Loucy (cell line): ENCODE measurements at regions not wholly inside any gene's neighbourhood (a gene's known extent, or its start where the extent isn't known, plus 50 kb on each side); places are given as distances from the start of the nearest gene placed in this dataset.

Source experiments
- H2AFZ ChIP-seq: fragments of 200-600 bp; sonication (generic); 2 replicates; pipeline ENCODE4 v1.6.0; 2016; ENCODE audit warnings: antibody characterized with exemption, mild to moderate bottlenecking, low read length, moderate library complexity
- H3F3A ChIP-seq: fragments of 200-600 bp; 2 replicates; pipeline ENCODE4 v1.6.0; 2016; ENCODE audit warnings: antibody characterized with exemption, low read depth, mild to moderate bottlenecking
- H3K27me3 ChIP-seq: fragments of 200-600 bp; sonication (generic); 2 replicates; pipeline ENCODE4 v1.6.1; 2014; ENCODE audit warnings: low read length, mild to moderate bottlenecking; ENCODE audit not compliant: insufficient read depth, poor library complexity, severe bottlenecking
- H3K36me3 ChIP-seq: fragments of 200-600 bp; sonication (generic); 2 replicates; pipeline ENCODE4 v1.6.1; 2016; ENCODE audit warnings: low read length; ENCODE audit not compliant: insufficient read depth
- H3K4me1 ChIP-seq: fragments of 200-600 bp; sonication (generic); 2 replicates; pipeline ENCODE4 v1.5.1; 2014; ENCODE audit warnings: low read length, mild to moderate bottlenecking; ENCODE audit not compliant: insufficient read depth, poor library complexity, severe bottlenecking
- H3K4me2 ChIP-seq: fragments of 200-600 bp; sonication (generic); 2 replicates; pipeline ENCODE4 v1.6.0; 2014; ENCODE audit warnings: antibody characterized with exemption, low read length, low read depth, mild to moderate bottlenecking; ENCODE audit not compliant: poor library complexity, severe bottlenecking
- H3K4me3 ChIP-seq: fragments of 200-600 bp; sonication (generic); 2 replicates; pipeline ENCODE4 v1.5.1; 2014; ENCODE audit warnings: low read length, mild to moderate bottlenecking, mixed read lengths; ENCODE audit not compliant: poor library complexity, severe bottlenecking
- H3K79me2 ChIP-seq: fragments of 200-600 bp; sonication (generic); 2 replicates; pipeline ENCODE4 v1.6.1; 2014; ENCODE audit warnings: low read length; ENCODE audit not compliant: insufficient read depth
- H3K9ac ChIP-seq: fragments of 200-600 bp; sonication (generic); 2 replicates; pipeline ENCODE4 v1.6.0; 2014; ENCODE audit warnings: mild to moderate bottlenecking, low read depth, low read length, moderate library complexity; ENCODE audit not compliant: poor library complexity, severe bottlenecking
- H3K9me2 ChIP-seq: fragments of 200-600 bp; sonication (generic); replicated peaks from 2 replicates; pipeline ENCODE4 v1.6.1; 2016; ENCODE audit warnings: low read depth, low read length, mixed read lengths
- H3K9me3 ChIP-seq: fragments of 200-600 bp; sonication (generic); 2 replicates; pipeline ENCODE4 v1.6.1; 2014; ENCODE audit warnings: mild to moderate bottlenecking, antibody characterized with exemption, low read length, low read depth; ENCODE audit not compliant: insufficient read depth
- H4K20me1 ChIP-seq: fragments of 200-600 bp; sonication (generic); 2 replicates; pipeline ENCODE4 v1.6.0; 2014; ENCODE audit warnings: antibody characterized with exemption, low read length, mild to moderate bottlenecking; ENCODE audit not compliant: insufficient read depth, poor library complexity, severe bottlenecking
- CTCF ChIP-seq: fragments of 200-600 bp; sonication (generic); conservative IDR thresholded peaks from 2 replicates; pipeline ENCODE4 v1.5.1; 2014; ENCODE audit warnings: mild to moderate bottlenecking, antibody characterized with exemption, low read length
- EZH2phosphoT487 ChIP-seq: fragments of 200-600 bp; IDR thresholded peaks from 2 replicates; pipeline ENCODE4 v1.6.1; 2018; ENCODE audit warnings: antibody characterized with exemption, mild to moderate bottlenecking, moderate library complexity, borderline replicate concordance

GRCh38 chr4:131309628-131310027 is 1839.5 kb upstream of the PCDH10 start:
- Histone ChIP-seq H3K9me3 (no peaks in the 10 kb centered on the region), H3K79me2 (no peaks in the 10 kb centered on the region)

GRCh38 chr4:131316086-131316485 is 1833.0 kb upstream of the PCDH10 start:
- Histone ChIP-seq H3K4me3 (no peak overlapping the region), H4K20me1 (no peaks in the 10 kb centered on the region), H3F3A (no peaks in the 10 kb centered on the region), H3K9me2 (no peaks in the 10 kb centered on the region), H3K36me3 (no peaks in the 10 kb centered on the region), H3K4me2 (no peak overlapping the region), H3K9ac (no peak overlapping the region), H3K4me1 (no peaks in the 10 kb centered on the region), H3K79me2 (no peaks in the 10 kb centered on the region), H3K9me3 (no peaks in the 10 kb centered on the region), H3K27me3 (no peaks in the 10 kb centered on the region), H2AFZ (no peak overlapping the region)
- TF ChIP-seq EZH2phosphoT487 (no peak), CTCF (no peak)

More at GRCh38 chr4:131309628-131310027, 1839.5 kb upstream of the PCDH10 start:
- TF ChIP-seq EZH2phosphoT487 (no peak), CTCF (no peak)
- no peak overlapping the region for H3K9ac ChIP-seq
- no peaks in the 10 kb centered on the region for H3K36me3 ChIP-seq
- no peak overlapping the region for H3K4me2 ChIP-seq
- H4K20me1 ChIP-seq: no peaks in the 10 kb centered on the region
- H3F3A ChIP-seq: no peaks in the 10 kb centered on the region
- H3K9me2 ChIP-seq: no peaks in the 10 kb centered on the region
- no peaks in the 10 kb centered on the region for H3K27me3 ChIP-seq
- H2AFZ ChIP-seq: no peak overlapping the region
- no peaks in the 10 kb centered on the region for H3K4me1 ChIP-seq
- no peak overlapping the region for H3K4me3 ChIP-seq

DNA sequence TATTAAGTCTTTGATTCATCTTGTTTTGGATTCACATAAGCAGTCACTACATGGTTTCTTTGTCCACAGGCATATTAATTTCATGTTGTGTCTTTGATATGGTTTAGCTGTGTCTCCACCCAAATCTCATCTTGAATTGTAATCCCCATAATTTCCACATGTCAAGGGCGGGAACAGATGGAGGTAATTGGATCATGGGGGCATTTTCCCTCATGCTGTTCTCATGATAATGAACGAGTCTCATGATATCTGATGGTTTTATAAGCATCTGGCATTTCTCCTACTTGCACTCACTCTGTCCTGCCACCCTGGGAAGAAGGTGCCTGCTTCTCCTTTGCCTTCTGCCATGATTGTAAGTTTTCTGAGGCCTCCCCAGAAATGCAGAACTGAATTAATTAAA is 1811.2 kb upstream of the PCDH10 start:
- Histone ChIP-seq H3K4me1 (no peaks in the 10 kb centered on the region), H3K36me3 (no peaks in the 10 kb centered on the region), H3K4me3 (no peak overlapping the region), H3K9ac (no peak overlapping the region), H4K20me1 (no peaks in the 10 kb centered on the region), H3K4me2 (no peak overlapping the region), H3K27me3 (no peaks in the 10 kb centered on the region), H3K79me2 (no peaks in the 10 kb centered on the region), H2AFZ (no peak overlapping the region), H3K9me2 (no peaks in the 10 kb centered on the region), H3F3A (no peaks in the 10 kb centered on the region), H3K9me3 (no peaks in the 10 kb centered on the region)
- TF ChIP-seq CTCF (no peak), EZH2phosphoT487 (no peak)
